Epithelial cell of prostate (primary cell): ENCODE measurements at regions not wholly inside any gene's neighbourhood (a gene's known extent, or its start where the extent isn't known, plus 50 kb on each side); places are given as distances from the start of the nearest gene placed in this dataset.

ENCODE experiments used
- DNase-seq: peaks from one replicate; pipeline ENCODE4 v3.0.0-alpha.2; 2011; ENCODE audit warnings: low read depth, low spot score
- H3K27ac ChIP-seq: fragments of 450-650 bp; 2 replicates; pipeline ENCODE4 v1.5.1; 2017; ENCODE audit warnings: mild to moderate bottlenecking

DNA sequence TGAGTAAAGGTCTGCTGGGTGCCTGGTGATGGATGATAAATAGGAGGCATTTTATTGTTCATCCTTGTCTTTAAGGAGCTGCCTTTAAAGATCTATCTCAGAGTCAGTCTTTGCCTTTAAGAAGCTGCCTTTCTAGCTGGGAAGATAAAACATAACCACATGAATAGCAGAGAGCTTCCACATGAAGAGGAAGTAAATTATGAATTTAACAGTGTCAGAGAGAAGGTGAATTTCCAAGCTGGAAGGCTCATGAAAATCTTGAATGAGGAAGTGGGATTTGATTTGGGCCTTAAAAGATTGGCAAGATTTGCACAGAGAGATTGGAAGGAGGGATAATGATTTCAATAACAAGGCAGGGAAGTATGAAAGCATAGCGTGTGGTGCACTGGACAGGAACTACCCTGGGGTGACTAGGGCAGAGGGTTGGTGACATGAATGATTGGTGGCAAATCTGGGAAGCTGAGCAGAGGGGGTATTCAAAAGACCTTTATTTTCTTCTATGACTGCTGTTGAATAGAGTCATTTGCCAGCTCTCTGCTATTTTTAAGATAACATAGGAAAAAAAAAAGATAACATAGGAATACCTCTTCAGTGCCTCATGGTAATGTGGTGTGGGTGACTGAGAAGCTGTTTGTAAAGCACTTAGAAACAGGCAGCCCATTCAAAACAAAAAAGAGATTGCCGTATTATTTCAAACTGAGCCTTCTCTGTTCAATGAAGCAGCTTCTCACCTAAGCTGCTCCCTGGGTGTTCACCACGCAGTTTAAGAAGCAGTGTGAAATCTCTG lies 591.6 kb downstream of the PKHD1 start:
- no peak overlapping the region for H3K27ac ChIP-seq
- DNase-seq: no peak

DNA sequence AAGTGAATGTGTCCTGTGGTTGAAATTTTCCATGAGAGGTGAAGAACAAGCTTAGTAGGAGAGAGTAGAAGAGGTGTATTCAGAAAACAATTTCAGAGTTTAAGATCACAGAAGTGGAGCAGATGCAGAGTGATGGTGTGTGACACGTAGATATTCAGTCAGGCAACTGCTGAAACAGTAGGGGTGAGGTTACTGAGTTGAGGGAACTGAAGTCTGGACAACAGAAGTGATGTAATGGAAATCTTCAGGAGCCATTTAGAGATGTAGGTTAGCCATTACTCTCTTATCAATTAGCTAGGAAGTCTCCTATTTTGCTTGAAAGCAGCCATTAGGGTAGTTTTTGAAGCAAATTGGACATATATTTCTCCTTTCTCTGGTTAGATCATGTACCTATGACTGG lies 584.4 kb downstream of the PKHD1 start:
- DNase-seq: no peak
- H3K27ac ChIP-seq: no peak overlapping the region

DNA sequence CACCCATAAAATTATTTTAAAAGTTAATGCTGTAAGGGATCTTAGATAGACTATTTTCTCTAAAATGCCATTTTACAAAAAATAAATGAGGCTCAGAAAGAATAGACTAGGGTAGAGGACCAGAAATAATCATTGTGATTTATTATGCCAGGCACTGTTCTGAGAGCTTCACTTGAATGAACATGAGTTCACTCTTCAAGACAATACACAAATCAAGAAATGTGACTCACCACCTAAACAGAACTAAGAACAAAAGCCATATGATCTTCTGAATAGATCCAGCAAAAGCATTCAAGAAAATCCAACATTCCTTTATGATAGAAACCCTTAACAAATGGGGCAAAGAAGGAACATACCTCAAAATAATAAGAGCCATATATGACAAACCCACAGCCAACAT lies 582.0 kb downstream of the PKHD1 start:
- no peak for DNase-seq
- H3K27ac ChIP-seq: no peak overlapping the region

DNA sequence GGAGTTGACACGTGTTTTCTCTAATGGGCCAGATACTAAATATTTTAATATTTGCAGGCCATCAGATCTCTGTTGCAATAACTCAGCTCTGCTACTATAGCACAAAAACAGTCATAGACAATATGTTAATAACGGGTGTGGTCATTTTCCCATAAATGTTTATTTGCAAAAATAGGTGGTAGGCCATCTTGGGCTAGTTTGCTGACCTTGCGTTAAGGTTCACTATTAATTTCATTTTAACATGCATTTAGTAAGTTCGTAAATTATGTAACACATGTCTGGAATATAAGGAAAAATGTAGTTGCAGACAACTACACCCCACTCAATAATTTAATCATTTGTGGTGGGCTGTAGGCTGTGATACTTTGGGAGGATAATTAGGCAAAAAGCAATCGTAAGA lies 577.8 kb downstream of the PKHD1 start:
- H3K27ac ChIP-seq: no peak overlapping the region
- DNase-seq: no peak

DNA sequence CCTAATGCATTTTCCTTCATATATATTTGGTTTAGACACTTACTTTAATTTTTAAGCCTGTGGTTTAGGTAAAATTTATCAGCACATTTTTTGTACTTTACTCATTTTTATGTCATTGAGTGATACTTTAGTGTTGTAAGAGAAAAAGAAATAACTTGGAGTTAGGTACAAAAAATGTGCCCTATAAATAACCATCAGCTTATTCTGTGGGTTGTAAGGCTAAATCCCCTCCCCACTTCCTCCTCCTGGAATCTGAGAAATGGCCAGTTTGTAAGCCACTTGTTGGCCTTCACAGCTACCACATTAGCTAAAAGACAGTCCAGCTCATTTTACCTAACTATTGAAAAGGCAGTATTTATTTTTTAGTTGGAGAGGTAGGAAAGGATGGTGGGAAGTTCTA lies 576.3 kb downstream of the PKHD1 start:
- H3K27ac ChIP-seq: no peak overlapping the region
- DNase-seq: no peak

DNA sequence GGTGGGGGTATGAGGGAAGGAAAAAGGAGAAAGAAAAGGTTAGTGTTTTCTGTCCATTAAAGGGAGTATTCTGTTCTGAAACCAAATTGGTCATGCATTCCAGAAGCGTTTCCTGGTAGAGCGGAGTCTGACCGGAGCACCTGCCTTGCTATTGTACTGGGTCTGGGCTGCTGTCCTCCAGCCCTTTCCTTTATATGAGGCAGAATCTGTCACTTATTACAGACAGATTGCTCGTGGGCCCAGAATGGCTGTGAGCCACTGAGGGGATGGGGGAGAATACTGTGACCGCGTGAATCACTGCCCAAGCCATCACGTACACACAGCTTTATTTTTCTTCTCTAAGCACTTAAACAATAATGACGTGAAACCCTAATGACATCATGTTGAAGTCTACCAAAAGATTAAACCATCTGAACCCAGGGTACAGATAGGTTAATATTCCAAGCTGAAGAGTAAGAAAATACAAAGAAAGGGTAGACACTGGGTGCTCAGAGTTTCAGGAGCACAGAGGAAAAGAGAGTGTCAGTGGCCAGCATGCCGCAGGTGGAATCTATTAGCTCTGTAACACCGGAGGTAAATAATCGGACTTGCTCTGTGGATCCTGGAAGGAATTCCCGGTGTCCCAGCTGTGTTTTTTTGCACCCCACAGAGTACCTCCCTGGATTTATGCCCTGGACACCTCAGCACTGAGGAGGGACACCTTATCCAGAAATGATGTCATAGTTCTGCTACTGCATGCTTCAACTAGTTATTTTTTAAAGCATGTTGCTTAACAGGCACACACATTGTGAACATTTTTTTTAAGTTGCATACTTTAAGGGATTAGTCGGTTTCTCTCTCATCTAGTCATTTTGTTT lies 573.3 kb downstream of the PKHD1 start:
- DNase-seq: peak; percentile 89
- H3K27ac ChIP-seq: peak overlapping the region; percentile 77

DNA sequence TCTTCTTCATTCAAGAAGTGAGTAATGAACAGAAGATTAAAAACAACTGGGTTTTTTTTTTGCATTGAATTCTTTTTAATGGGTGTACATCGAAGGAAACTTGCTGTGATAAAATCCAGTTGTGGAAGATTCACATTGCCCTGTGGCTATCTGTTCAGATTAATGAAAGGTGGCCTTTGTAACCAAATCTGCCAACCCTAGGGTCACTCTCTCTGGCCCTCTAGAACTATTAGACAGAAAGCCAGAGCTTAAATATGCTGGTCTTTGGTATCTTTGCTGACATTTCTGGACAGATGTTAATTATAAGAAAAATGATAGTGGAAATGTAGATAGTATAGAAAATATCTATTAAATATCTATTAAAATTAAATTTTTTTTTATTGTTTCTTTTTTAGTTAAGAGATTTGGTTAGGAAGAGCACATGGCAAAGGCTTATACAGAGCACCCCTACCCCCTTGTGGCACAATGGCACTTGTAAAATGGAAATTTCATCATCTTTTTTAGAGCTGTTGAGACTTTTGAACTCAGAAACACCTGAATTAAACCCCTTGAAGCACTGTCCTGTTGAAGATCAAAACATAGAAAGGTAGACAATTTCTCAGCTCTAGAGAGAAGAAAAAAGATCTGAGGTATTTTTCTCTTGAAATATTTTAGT lies 572.5 kb downstream of the PKHD1 start:
- H3K27ac ChIP-seq: peak overlapping the region; percentile 77
- no peak for DNase-seq

DNA sequence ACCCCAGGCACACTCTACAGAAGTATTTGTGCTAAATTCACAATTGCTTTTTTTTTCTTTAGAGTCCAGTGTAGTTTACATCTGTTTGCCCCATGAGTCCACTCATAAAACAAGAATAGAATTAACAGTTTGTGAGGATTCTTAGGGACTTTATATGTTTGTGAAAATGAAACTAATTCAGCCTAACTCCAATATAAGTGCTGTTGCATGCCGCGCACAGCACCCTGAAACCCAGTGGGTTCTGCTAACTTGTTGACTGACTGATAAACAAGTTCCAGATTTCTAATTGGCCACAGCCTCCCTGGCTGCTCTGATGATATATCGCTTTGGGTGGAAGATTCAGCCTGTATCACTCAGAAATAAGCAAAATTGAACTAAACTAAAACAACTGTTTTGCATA lies 561.4 kb downstream of the PKHD1 start:
- H3K27ac ChIP-seq: no peak overlapping the region
- DNase-seq: no peak

DNA sequence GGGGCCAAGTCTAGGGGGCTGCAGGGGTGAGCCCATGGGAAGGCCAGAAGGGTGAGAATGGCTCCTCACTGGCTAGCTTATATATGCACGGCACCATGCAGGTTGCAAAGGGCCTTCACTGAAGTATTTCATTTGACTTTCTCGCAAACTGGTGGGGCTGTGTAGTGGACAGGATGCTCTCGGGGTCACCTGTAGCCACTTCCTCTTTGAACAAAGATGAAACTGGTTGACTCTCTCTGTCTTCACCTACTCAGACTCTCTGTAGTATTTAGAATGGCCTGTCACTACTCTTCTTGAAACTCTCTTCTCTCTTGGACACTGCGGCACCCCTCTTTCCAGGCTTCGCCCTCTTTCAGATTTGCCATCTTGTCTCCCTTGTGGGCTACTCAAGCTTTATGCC lies 560.5 kb downstream of the PKHD1 start:
- no peak for DNase-seq
- H3K27ac ChIP-seq: no peak overlapping the region

DNA sequence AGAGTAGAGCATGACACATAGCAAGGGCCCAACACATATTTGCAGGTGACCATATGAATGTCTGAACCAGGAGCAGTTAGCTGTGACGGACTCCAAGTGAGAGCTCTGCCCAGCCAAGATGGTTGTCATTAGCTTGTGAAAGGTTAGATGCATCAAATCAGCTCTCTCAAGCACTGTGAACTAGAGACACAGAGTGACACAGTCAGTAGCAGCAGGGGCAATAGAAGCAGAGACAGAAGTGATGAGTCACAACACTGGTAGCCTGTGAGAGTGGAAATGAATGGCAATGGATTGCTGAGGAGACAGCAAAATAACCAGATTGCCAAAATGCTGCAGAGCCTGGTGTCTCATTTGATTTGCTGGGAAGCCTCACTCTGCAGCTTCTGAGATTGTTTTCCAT lies 558.9 kb downstream of the PKHD1 start:
- H3K27ac ChIP-seq: no peak overlapping the region
- DNase-seq: no peak

DNA sequence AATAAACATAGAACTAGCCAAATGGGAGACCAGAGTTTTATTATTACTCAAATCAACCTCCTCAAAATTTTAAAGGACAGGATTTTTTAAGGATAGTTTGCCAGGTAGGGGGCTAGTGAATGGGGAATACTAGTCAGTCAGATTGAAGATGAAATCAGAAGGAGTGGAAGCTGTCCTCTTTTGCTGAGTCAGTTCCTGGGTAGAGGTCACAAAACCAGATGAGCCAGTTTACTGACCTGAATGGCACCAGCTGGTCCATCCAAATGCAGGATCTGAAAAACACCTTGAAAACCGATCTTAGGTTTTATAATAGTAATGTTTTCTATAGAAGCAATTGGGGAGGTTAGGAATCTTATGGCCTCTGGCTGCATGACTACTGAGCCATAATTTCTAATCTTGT lies 558.2 kb downstream of the PKHD1 start:
- DNase-seq: no peak
- H3K27ac ChIP-seq: no peak overlapping the region

DNA sequence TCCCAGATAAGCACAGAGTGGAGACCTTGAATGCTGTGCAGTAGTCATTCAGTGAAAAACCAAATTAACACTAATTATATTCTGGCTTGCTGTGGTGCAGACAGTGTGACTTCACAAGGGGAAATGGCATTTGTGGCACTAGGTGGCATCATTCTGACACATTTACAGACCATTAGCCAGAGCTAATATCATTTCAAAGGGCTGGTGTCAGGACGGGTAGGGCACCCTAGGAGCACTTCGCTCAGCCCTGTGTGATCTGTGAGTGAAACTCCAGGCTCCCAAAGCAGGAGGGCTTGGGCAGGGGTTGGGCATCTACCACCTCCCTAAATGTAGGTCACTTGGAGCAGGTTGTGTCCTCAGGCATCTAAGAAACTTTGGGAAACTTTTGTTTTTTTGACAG lies 555.8 kb downstream of the PKHD1 start:
- H3K27ac ChIP-seq: no peak overlapping the region
- no peak for DNase-seq

DNA sequence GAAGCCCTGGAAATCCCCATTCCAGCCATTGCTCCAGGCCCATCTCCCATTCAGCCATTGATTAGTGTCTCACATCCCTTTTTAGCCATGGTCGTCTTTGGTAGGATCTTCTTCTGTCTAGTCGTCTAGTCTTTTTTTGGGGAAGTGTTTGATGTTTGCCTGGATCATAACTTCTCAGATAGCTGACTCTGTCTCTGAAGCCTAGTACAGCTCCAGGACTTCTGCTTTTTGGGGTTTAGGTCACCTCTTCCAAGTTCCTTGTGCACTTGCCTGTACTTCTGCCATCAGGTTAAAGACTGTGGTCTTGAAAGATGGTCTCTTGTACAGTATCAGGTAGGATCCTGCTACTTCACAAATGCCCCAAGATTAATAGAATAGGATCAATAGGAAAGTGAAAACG lies 553.5 kb downstream of the PKHD1 start:
- no peak overlapping the region for H3K27ac ChIP-seq
- no peak for DNase-seq

DNA sequence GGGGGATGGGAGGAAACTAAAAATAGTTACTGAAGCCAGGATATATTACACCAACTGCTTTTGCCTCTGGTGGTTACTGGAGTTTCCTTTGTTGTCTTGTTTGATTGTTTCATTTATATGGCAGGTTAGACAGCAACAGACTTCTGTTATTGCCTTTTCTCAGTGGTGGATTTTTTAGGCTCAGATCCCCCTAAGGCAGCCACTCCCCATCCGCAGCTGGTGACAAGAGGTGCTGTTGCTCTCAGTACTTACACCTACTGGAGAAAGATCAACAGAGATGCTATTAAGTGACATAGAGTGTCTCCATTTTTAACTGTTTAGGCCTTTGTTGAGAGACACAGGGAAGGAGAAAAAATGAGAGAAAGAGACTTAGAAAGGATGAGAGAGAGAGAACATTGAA lies 552.1 kb downstream of the PKHD1 start:
- no peak overlapping the region for H3K27ac ChIP-seq
- DNase-seq: no peak

DNA sequence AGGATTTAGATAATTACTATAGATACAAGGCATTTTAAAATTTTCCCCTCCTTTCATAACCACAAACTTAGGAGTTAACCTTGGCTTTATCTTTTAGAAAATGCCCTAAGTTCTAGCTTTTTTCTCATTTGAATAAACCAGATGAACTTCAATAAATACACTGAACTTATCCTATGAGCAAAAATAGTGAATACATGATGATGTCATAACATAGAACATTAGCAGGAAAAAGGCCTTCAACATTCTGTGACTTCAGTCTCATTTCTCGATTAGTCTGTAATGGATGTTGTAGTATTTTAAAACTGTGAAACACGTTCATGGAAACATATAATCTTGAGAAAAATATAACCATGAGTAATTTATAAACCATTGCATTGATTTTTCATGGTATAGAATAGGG lies 550.7 kb downstream of the PKHD1 start:
- DNase-seq: no peak
- H3K27ac ChIP-seq: no peak overlapping the region

DNA sequence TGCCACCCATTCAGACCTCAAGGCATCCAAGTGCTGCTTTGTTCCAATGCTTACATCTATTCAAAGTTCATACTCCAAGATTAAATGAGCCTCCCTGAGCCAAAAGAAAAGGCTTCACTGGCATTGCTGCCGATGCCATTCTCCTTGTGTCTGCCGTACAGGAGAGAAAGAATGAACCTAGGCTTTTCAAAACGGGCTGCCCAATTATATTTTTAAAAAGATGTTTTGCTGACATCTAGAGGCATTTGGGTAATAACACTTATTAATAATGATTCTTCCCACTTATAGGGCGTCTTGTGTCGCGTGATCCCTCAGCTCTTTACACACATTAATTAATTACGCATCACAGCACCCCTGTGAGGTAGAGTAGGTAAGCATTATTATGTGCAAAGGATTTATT lies 545.6 kb downstream of the PKHD1 start:
- no peak for DNase-seq
- H3K27ac ChIP-seq: no peak overlapping the region

DNA sequence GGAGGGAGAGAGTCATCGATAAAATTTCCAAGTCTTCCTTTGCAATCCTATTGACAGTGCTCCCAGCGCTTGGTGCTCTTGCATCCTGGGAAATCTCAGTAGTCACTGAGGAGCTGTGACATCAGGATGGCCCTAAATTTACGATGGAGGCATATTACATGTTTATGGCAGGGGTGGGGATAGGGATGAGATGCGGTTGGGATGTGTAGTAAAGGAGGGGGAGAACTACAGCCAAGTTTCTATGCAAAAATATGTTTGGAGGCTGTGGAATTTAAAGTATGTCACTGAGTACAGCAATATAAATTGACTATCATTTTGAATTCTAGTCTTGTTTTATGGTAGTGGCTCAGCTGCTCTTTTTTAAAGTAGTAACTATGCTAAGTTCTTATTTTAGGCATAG lies 544.9 kb downstream of the PKHD1 start:
- H3K27ac ChIP-seq: no peak overlapping the region
- DNase-seq: no peak

DNA sequence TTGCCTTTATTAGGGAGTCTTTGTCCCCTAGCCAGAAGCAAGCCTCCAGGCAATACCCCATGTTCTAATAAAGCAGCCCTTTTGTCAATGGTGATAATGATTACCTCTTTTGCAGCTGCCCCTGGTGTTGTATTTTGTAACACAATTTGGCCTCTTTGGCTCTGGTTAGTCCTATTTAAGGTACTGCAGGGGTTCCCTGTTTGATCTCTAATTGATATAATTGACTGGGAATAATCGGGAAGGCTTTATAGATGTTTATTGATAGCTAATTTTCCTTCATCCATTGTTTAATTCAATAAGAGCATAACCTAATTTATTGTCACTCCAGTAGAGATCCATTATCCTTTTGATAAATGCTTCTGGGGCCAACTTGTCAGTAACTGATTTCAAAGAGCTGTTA lies 537.2 kb downstream of the PKHD1 start:
- no peak overlapping the region for H3K27ac ChIP-seq
- no peak for DNase-seq

DNA sequence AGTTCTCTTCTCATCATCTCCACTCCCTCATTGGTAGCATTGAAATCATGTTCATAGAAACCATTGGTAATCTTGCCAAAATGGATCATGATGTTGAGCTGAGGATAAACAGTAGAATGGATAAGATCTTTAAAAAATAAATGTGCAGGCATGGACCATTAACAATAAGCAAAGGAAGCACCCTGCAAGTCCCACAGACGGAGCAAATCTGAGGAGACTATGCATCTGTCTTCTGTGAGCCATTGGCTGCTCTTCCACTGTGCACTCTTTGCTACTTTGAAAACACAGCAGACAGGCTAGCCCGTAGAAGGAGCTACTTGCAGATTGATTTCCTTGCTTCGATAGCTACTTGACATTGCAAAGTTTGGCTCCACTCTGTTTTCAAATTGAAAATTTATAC lies 535.0 kb downstream of the PKHD1 start:
- no peak overlapping the region for H3K27ac ChIP-seq
- no peak for DNase-seq

DNA sequence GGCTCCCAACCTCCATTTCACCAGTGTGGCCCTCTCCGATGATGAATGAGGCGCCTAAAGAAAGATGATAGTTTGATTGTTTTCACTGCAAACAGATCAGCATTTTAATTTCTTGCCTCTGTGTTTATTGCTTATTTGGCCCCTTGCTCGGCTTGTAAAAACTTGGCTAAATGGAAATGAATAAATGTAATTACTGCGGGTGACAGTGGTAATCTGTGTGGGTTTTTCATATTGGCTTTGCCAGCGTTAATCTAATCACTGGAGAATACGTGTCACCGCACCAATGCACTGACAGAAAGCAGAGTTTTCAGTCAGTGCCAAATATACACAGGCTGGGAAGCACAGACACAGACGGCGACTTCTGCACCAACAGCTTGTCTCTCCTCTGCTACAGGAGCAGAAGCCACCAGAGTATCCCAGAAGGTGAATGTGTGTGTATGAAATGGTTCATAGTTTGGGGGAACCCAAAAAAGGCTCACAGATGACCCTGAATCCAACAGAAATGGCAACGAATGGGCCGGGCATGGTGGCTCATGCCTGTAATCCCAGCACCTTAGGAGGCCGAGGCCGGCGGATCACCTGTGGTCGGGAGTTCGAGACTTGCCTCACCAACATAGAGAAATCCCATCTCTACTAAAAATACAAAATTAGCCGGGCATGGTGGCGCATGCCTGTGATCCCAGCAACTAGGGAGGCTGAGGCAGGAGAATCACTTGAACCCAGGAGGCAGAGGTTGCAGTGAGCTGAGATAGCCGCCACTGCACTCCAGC lies 534.0 kb downstream of the PKHD1 start:
- H3K27ac ChIP-seq: no peak overlapping the region
- no peak for DNase-seq

DNA sequence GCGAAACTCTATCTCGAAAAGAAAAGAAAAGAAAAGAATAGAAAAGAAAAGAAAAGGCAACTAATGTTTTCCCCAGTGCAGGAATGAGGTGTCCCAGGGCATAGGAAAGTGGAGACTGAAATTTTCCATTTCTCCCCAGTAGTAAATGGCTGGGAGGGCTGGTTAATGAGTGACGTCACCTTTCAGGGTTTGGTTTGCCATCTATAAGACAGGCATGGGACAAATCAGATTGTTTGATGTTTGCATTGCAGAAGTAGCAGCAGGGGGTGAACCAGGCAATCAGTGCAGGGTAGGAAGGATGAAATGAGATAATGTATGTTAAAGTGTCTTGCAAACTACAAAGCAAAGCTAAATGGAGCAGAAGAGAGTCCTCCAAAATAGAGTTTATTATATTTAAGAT lies 533.4 kb downstream of the PKHD1 start:
- DNase-seq: no peak
- no peak overlapping the region for H3K27ac ChIP-seq
